NCI-H146 (cell line): ENCODE measurements at regions not wholly inside any gene's neighbourhood (a gene's known extent, or its start where the extent isn't known, plus 50 kb on each side); places are given as distances from the start of the nearest gene placed in this dataset.

Experiments
- DNase-seq: peaks from one replicate; lab custom pipeline; 2025; lab: John Stamatoyannopoulos, UW

DNA sequence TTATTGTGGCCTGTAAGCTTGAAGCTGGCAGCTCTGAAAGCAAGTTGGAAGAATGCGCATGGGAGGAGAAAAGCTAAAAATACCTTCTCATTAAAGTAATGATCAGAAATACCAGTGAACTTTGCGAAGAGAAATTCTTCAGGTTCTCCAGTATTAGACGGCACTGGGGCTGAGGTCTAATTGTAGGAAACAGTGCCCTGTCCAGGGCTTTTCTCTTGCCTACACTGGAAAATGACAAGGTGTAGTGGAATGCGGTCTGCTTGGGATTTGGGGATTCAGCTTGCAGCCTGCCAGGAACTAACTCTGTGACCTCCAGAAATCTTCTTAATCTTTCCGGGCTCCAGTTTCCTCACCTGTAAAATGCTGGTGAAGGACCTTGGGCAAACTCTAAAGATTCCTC lies 53.3 kb upstream of the KCNJ16 start:
- DNase-seq: no peak

DNA sequence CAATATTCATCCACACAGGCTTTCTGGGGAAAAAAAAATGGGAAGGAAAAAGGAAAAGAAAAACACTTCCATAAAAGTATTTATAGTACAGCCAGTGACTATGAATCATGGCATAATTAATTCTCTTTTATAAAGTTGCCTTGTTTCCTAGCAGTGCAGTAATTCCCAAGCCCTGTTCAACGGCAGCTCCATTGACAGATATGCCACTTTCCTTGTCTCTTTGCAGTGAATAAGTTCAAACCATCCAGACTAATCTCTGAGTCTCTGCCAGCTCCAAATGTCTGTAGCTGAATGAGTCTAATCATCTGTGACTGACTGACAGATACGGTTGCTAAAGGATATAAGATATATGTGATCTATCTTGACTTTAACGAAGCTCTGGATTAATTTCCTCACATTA lies 52.9 kb upstream of the KCNJ16 start:
- no peak for DNase-seq

GRCh38 chr17:70024253-70024652 lies 50.8 kb upstream of the KCNJ16 start:
- no peak for DNase-seq
